Posterior cingulate gyrus (tissue), 11 donors: ENCODE measurements at regions not wholly inside any gene's neighbourhood (a gene's known extent, or its start where the extent isn't known, plus 50 kb on each side); places are given as distances from the start of the nearest gene placed in this dataset.

ENCODE experiments used
- DNase-seq, 10 donors: peaks; one replicate each; pipeline versions ENCODE4 v3.0.0 to v3.0.0-alpha.2; 2020 to 2021; ENCODE audit warnings: mixed read lengths in 3 of 10
- intact Hi-C: fragments of 100-400 bp; cut with DNase I; formaldehyde crosslinking; loops from one replicate; pipeline ENCODE4 v1.15.1; 2023

GRCh38 chr11:115715251-115715770 lies 211.1 kb upstream of the CADM1 start:
- no peak for DNase-seq
- intact Hi-C loops: no loop called here

- DNase-seq: no peak
- intact Hi-C loops: no loop called here
Measured at GRCh38 chr11:115712296-115712695, 208.1 kb upstream of the CADM1 start.

- DNase-seq: no peak
- intact Hi-C loops: no loop called here
Measured at GRCh38 chr11:115710980-115711379, 206.8 kb upstream of the CADM1 start.

- intact Hi-C loops: no loop called here
- DNase-seq: no peak
Measured at GRCh38 chr11:115710426-115710825, 206.2 kb upstream of the CADM1 start.

GRCh38 chr11:115709297-115709696 lies 205.1 kb upstream of the CADM1 start:
- no peak for DNase-seq
- intact Hi-C loops: no loop called here

DNA sequence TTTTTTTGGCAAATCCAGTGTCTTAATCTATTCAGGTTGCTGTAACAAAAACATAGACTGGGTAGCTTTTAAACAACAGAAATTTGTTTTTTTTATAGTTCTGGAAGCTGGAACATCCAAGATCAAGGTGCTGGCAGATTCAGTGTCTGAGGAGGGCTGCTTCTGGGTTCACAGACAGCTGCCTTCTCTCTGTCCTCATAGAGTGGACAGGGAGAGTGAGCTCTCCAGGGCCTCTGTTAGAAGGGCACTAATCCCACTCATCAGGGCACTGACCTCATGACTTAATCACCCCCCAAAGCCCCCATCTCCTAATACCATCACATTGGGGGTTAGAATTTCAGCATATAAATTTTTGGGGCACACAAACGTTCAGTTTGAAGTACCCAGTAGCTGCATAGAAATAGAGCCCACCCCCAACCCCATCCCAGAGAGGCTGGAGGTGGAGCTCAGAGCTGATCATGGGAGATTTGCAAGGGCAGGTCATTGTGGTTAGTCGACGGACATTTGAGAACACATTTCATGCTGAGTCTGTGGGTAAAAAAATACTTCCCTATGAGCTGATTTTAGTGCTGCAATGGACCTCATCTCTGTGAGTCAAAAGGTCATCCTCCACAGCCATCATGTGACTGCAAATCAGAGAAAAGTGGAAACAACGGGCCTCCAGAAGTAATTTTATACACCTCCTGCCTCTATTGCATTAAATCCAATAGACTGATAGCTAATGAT lies 203.1 kb upstream of the CADM1 start:
- DNase-seq: no peak
- intact Hi-C loops: no loop called here

DNA sequence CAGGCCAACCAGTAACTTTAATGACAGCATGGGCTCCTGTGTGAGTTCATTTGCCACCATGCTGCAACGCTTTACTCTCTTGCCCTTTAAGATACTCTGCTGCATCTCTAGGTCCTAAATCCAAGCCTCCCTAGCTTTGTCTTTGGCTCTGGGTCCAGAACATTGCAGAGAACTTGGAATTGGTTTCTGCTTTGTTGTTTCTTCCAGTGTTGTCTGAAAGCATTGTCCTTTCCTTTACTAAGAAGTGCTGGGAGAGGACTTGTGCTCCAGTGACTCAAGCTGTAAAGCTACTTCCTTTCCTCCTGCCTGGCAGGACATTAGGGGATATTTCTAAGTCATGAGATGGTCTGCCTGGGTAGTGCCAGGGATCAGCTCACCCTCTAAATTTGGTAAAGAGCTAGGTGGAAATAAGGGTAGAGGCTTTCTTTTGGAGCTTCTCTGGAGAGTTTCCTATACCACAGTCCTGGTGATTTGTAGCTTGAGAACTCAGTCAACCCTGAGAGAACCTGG lies 202.5 kb upstream of the CADM1 start:
- DNase-seq: no peak
- intact Hi-C loops: no loop called here

DNA sequence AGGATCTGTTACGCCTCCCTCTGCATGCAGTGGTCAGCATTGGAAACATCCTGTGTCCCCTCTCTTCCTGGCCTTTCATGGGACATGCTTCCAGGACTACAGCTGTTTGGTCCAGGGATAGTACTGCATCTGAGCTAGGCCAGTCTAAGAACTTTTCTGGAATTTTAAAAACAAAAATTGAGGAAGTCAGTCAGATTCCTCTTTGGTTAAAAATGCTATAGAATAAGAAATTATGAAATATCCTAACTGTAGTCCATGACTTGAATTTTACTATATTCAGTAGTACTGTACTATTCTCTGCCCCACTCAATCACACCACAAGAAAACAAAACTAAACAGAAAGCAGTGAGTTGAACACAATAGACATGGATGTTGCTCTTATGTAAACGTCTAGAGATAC lies 201.0 kb upstream of the CADM1 start:
- intact Hi-C loops: no loop called here

DNA sequence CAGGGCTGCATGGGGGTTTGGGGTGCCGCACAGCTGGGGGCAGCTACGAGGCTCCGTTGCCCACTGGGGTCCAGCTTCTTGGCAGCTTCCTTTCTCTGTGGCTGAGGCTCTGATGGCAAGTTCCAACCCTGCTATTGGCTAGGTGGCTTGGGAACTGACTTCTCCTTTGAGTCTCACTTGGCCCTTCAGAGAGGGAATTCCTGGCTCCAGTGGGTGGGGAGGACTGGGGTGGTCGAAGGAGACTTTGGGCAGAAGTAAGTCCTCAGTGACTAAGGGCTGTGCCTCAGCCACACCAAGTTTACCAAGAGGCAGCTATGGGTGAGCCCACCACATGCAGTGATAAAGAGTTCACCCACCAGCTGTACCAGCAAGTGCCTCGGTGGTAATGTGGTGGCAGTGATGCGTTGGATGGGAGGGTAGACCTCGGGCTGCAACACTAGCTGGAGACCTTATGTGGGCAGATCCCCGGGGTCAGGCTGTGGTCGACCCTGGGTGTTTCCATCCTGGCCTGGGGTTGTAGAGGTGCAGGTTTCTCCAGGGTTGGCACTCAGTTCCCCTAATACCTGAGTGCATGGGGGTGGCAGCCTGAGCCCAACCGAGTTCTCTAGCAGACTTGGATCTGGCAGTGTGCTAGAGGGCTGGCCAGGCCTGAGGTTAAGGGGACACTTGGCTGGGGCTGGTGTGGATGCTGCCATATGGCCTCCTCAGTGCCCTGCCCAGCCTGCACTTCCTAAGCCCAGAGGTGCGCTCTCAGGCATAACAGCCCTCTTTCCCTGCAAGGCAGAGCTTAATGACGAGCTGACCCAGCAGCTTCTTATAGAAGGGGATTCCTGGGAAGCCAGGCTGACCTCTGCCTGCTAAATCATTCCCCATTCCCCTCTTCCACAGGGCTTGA lies 197.0 kb upstream of the CADM1 start:
- intact Hi-C loops: no loop called here
- no peak for DNase-seq

More for the DNA sequence above, 201.0 kb upstream of the CADM1 start:
- no peak for DNase-seq

DNA sequence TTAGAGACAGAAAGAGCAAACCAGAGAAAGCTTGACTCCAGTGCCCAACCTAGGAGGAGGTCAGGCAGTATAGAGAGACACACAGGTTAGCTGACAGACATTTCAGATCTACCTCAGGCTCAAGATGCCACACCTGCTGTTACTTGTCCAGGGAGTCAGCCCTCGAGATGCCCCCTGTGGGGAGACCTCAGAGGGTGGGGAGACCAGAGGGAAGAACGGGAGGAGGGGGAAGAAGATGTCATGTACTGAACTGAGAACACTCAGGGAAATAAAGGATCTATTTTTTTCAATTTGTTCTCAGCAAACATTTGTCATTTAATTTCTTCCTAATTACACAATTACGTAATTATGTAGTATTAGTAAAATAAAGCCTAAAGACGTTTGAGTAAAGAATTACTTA lies 196.3 kb upstream of the CADM1 start:
- intact Hi-C loops: no loop called here
- no peak for DNase-seq

GRCh38 chr11:115699733-115700132 lies 195.5 kb upstream of the CADM1 start:
- intact Hi-C loops: no loop called here
- no peak for DNase-seq

- intact Hi-C loops: no loop called here
- no peak for DNase-seq
Measured at GRCh38 chr11:115699326-115699725, 195.1 kb upstream of the CADM1 start.

DNA sequence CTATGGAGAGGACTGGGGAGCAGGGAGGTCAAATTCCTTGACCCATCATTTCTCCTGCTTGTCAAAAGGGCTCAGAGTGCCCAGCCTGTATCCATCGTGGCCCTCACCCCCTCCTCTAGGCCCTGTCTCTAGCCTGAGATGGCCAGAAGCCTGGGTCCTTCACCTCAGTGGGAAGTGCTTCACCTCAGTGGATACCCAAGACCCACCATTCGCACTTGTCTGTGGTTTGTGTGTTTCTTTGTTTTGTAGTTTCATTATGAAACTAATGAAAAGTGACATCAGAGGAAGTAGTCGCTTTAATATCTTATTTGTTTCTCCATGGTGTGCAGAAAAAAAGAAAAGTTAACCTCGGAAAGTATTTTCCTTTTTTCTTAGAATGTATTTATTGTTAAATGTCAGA lies 194.0 kb upstream of the CADM1 start:
- intact Hi-C loops: no loop called here
- no peak for DNase-seq

DNA sequence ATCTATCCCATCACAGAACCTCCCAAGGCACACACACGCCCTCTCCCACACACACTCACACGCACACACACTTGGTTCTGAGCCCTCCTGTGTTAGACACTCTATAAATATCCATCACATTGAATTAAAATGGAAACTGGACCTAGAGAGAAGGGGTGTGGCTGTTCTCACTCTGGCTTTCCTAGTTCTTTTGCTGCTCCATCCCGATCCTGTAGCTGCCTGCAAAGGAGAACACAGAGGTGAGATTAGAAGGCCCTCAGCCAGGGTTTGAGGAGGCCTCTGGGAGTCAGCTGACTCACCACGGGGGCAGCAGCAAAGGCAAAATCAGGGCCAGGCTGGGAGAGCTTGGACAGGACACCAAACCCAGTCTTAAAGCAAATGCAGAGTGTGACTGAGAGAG lies 192.3 kb upstream of the CADM1 start:
- DNase-seq: no peak

GRCh38 chr11:115695677-115696364 lies 191.6 kb upstream of the CADM1 start:
- DNase-seq: no peak
- intact Hi-C loops: no loop called here

More for the DNA sequence above, 192.3 kb upstream of the CADM1 start:
- intact Hi-C loops: no loop called here

DNA sequence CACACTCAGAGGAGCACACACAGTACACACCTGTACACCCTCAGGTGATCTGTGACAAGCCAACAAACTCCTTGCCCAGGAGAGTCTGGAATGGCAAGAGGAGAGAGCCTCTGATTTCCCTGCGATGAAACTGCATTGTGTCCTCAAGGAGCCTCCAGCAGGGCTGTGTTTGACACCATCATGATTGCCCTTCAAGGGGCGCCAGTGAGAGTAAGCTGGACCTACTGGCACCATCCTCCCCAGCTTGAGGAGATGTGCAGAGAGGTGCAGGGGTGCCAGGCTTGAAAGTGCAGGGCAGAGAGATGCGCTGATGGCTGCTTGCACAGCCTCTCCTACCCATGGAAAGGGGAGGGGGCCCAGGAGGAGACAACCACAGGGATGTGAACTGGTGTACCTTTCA lies 188.8 kb upstream of the CADM1 start:
- DNase-seq: no peak
- intact Hi-C loops: no loop called here

- intact Hi-C loops: no loop called here
Measured at GRCh38 chr11:115691030-115691429, 186.8 kb upstream of the CADM1 start.

DNA sequence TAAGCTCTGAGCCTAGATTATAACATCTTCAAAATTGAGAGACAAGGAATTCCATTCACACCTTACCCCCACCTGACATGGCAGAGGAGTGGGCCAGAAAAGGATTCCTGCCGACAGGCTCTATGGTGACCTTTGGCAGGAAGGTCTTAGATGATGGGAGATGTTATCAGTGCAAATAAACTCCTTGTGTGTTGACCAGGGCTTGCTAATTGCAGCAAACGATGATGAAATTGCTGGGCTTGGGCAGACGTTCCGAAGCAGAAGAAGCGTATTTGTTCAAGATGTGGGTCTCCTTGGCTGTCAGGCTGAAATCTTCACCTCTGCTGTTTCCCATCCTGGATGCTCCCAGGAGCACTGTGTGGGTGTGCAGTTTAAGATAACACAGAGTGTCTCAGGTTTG lies 183.7 kb upstream of the CADM1 start:
- intact Hi-C loops: no loop called here
- DNase-seq: no peak

More at GRCh38 chr11:115691030-115691429, 186.8 kb upstream of the CADM1 start:
- DNase-seq: no peak

- no peak for DNase-seq
- intact Hi-C loops: no loop called here
Measured at GRCh38 chr11:115684699-115685098, 180.5 kb upstream of the CADM1 start.

DNA sequence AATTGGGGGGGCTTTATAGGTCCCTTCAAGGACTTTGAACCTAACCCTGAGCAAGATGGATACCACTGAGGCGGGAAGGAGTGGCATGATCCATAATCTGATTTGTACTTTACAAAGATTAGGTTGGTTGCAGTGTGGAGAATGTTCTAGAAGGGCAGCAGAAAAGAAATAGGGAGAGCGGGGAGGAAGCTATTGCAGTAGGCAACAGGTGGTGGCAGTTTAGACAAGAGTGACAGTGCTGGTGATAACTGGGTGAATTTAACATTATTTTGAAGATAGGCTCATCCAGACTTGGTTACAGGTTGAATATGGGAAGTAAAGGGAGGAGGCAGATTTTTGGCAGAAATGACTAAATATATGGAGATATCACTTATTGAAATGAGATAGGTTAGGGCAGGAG lies 179.9 kb upstream of the CADM1 start:
- no peak for DNase-seq
- intact Hi-C loops: no loop called here

GRCh38 chr11:115682888-115683287 lies 178.7 kb upstream of the CADM1 start:
- intact Hi-C loops: no loop called here
- DNase-seq: no peak
